ENCODE measurements at regions not wholly inside any gene's neighbourhood (a gene's known extent, or its start where the extent isn't known, plus 50 kb on each side); places are given as distances from the start of the nearest gene placed in this dataset.

DNA sequence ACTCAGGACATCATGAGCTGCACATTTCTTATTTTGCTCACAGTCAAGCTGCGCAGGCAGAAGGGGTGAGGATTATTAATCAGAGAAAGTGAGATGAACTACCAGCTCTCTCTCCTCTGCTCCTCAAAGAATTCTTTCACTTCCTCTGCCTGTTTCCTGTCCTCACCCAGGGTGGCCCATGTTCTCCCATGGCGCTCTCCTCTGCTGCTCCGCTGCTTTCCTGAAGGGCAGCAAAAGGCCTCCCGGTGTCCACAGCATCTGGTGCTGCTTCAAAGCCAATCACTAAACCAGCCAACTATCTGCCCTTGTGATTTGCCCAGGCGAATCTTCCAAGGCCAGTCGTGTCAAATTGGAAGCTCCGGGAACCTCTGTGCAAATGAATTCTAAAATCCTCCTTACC lies 324.2 kb downstream of the TPBG start:
- Histone ChIP-seq H3K27ac (ENCODE audit: insufficient read depth, low read length) (no peak overlapping the region), H3K79me2 (ENCODE audit: control insufficient read depth, insufficient read depth, low read length) (no peaks in the 10 kb centered on the region), H3K4me3 (replicated peaks in 1 of 4; ENCODE audit: control extremely low read depth in 1 of 4, insufficient read depth in 1 of 4, low read depth in 3 of 4, low read length in 4 of 4) (no peak overlapping the region), H3K4me1 (ENCODE audit: control insufficient read depth, extremely low read depth, insufficient read depth, low read length) (no peaks in the 10 kb centered on the region), H3K27me3 (ENCODE audit: control insufficient read depth, insufficient read depth, low read length) (peaks cover 2% of the 10 kb centered on the region), H2AFZ (ENCODE audit: low read length) (no peak overlapping the region), H4K20me1 (ENCODE audit: control insufficient read depth, extremely low read depth, insufficient read depth, low read length) (no peaks in the 10 kb centered on the region), H3K4me2 (ENCODE audit: extremely low read depth, insufficient read depth, low read length) (no peak overlapping the region), H3K9ac (ENCODE audit: insufficient read depth, low read length) (no peak overlapping the region), H3K9me3 (ENCODE audit: control insufficient read depth, insufficient read depth, low read depth, low read length) (no peaks in the 10 kb centered on the region), H3K36me3 (ENCODE audit: control insufficient read depth, insufficient read depth, low read length) (no peaks in the 10 kb centered on the region)
- no peak for TF ChIP-seq EZH2 (IDR thresholded peaks at IDR 0.05; ENCODE audit: low read length, missing control alignments)
- TF ChIP-seq, protein P1, sequence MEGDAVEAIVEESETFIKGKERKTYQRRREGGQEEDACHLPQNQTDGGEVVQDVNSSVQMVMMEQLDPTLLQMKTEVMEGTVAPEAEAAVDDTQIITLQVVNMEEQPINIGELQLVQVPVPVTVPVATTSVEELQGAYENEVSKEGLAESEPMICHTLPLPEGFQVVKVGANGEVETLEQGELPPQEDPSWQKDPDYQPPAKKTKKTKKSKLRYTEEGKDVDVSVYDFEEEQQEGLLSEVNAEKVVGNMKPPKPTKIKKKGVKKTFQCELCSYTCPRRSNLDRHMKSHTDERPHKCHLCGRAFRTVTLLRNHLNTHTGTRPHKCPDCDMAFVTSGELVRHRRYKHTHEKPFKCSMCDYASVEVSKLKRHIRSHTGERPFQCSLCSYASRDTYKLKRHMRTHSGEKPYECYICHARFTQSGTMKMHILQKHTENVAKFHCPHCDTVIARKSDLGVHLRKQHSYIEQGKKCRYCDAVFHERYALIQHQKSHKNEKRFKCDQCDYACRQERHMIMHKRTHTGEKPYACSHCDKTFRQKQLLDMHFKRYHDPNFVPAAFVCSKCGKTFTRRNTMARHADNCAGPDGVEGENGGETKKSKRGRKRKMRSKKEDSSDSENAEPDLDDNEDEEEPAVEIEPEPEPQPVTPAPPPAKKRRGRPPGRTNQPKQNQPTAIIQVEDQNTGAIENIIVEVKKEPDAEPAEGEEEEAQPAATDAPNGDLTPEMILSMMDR (conservative IDR thresholded peaks at IDR 0.05 in 1 of 2, IDR thresholded peaks at IDR 0.05 in 1 of 2; ENCODE audit: low read depth in 1 of 2, low read length in 2 of 2) = no peak
- no peak for DNase-seq (ENCODE audit: low read depth in 2 of 2)

DNA sequence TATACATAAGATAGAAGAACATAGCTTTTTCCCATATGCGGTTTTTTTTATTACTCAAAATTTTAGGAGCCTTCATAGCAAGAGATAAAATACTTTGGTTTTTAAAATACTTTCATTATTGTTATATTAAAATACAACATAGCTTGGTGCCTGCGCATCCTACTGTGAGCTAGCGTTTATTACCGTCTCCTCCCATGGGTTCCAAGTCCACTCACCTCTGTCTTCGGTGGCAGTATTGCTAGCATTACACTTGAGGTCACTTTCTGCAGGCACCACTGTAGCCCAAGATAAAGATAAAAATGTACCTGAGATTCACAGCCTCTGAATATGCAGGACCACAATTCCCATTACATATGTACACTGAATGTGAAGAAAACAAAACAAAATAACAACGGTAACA lies 326.7 kb downstream of the TPBG start:
- Histone ChIP-seq H3K27me3 (ENCODE audit: control insufficient read depth, insufficient read depth, low read length) (peaks cover 2% of the 10 kb centered on the region), H4K20me1 (ENCODE audit: control insufficient read depth, extremely low read depth, insufficient read depth, low read length) (no peaks in the 10 kb centered on the region)
- TF ChIP-seq, protein P1 (conservative IDR thresholded peaks at IDR 0.05 in 1 of 2, IDR thresholded peaks at IDR 0.05 in 1 of 2; ENCODE audit: low read depth in 1 of 2, low read length in 2 of 2) = no peak
- no peak for TF ChIP-seq EZH2 (IDR thresholded peaks at IDR 0.05; ENCODE audit: low read length, missing control alignments)

GRCh38 chr6:82691997-82692396 lies 328.4 kb downstream of the TPBG start:
- no peak overlapping the region for H3K4me3 ChIP-seq (replicated peaks in 1 of 4; ENCODE audit: control extremely low read depth in 1 of 4, insufficient read depth in 1 of 4, low read depth in 3 of 4, low read length in 4 of 4)
- no peaks in the 10 kb centered on the region for H3K9me3 ChIP-seq (ENCODE audit: control insufficient read depth, insufficient read depth, low read depth, low read length)
- H3K4me1 ChIP-seq (ENCODE audit: control insufficient read depth, extremely low read depth, insufficient read depth, low read length) = no peaks in the 10 kb centered on the region
- no peak overlapping the region for H3K4me2 ChIP-seq (ENCODE audit: extremely low read depth, insufficient read depth, low read length)
- H3K9ac ChIP-seq (ENCODE audit: insufficient read depth, low read length) = no peak overlapping the region
- H2AFZ ChIP-seq (ENCODE audit: low read length) = no peak overlapping the region
- no peak overlapping the region for H3K27ac ChIP-seq (ENCODE audit: insufficient read depth, low read length)
- no peaks in the 10 kb centered on the region for H3K36me3 ChIP-seq (ENCODE audit: control insufficient read depth, insufficient read depth, low read length)
- no peak for TF ChIP-seq EZH2 (IDR thresholded peaks at IDR 0.05; ENCODE audit: low read length, missing control alignments)
- TF ChIP-seq, protein P1 (conservative IDR thresholded peaks at IDR 0.05 in 1 of 2, IDR thresholded peaks at IDR 0.05 in 1 of 2; ENCODE audit: low read depth in 1 of 2, low read length in 2 of 2) = no peak
- no peaks in the 10 kb centered on the region for H4K20me1 ChIP-seq (ENCODE audit: control insufficient read depth, extremely low read depth, insufficient read depth, low read length)
- no peaks in the 10 kb centered on the region for H3K79me2 ChIP-seq (ENCODE audit: control insufficient read depth, insufficient read depth, low read length)
- H3K27me3 ChIP-seq (ENCODE audit: control insufficient read depth, insufficient read depth, low read length) = peaks cover 2% of the 10 kb centered on the region
- DNase-seq (ENCODE audit: low read depth in 2 of 2) = no peak

More for the DNA sequence above, 326.7 kb downstream of the TPBG start:
- Histone ChIP-seq H3K9ac (ENCODE audit: insufficient read depth, low read length) (no peak overlapping the region), H3K9me3 (ENCODE audit: control insufficient read depth, insufficient read depth, low read depth, low read length) (no peaks in the 10 kb centered on the region), H3K4me2 (ENCODE audit: extremely low read depth, insufficient read depth, low read length) (no peak overlapping the region), H3K79me2 (ENCODE audit: control insufficient read depth, insufficient read depth, low read length) (no peaks in the 10 kb centered on the region), H2AFZ (ENCODE audit: low read length) (no peak overlapping the region), H3K27ac (ENCODE audit: insufficient read depth, low read length) (no peak overlapping the region), H3K36me3 (ENCODE audit: control insufficient read depth, insufficient read depth, low read length) (no peaks in the 10 kb centered on the region), H3K4me3 (replicated peaks in 1 of 4; ENCODE audit: control extremely low read depth in 1 of 4, insufficient read depth in 1 of 4, low read depth in 3 of 4, low read length in 4 of 4) (no peak overlapping the region), H3K4me1 (ENCODE audit: control insufficient read depth, extremely low read depth, insufficient read depth, low read length) (no peaks in the 10 kb centered on the region)
- no peak for DNase-seq (ENCODE audit: low read depth in 2 of 2)

Measured in fibroblast of lung (primary cell).